Endothelial cell of umbilical vein (primary cell): ENCODE measurements at regions not wholly inside any gene's neighbourhood (a gene's known extent, or its start where the extent isn't known, plus 50 kb on each side); places are given as distances from the start of the nearest gene placed in this dataset.

ENCODE experiments used
- BruUV-seq: library from RNA; stranded (reverse); fragments of 400-500 nt; replicated peaks from 2 replicates; lab custom pipeline; 2021; lab: Mats Ljungman, UMichigan
- CTCF ChIA-PET: fragments of 300-600, 350-600 bp; sonication (Branson Sonifier 250); formaldehyde crosslinking; loops from one replicate; lab custom pipeline; 2021; ENCODE audit warnings: antibody characterized with exemption, inconsistent platforms; lab: Charles Lee
- POLR2A ChIA-PET: fragments of 300-600, 350-600 bp; sonication (Branson Sonifier 250); formaldehyde crosslinking; loops from one replicate; lab custom pipeline; 2021; ENCODE audit warnings: antibody characterized with exemption, inconsistent platforms; lab: Charles Lee
- DNase-seq: peaks from one replicate; pipeline ENCODE4 v3.0.0-alpha.2; 2011; ENCODE audit warnings: low read depth, low spot score
- FAIRE-seq: peaks from 2 replicates; lab custom pipeline; 2011; peaks lifted over from hg19 to GRCh38; lab: Jason Lieb, UNC
- H2AFZ ChIP-seq: 2 replicates; pipeline ENCODE4 v1.6.0; 2012; ENCODE audit warnings: low read depth, low read length, control low read depth, inconsistent platforms
- H3K27ac ChIP-seq: 2 replicates; pipeline ENCODE4 v1.5.1; 2011; ENCODE audit warnings: low read depth, mild to moderate bottlenecking, control low read depth, low read length, moderate library complexity; ENCODE audit not compliant: insufficient read depth
- H3K27me3 ChIP-seq, 2 experiments: 2 replicates each; pipeline versions ENCODE4 v1.6.0 to v1.6.1; 2011; ENCODE audit warnings: low read length in 2 of 2, mixed read lengths in 1 of 2; ENCODE audit not compliant: control insufficient read depth in 2 of 2, insufficient read depth in 2 of 2
- H3K36me3 ChIP-seq, 2 experiments: 2 replicates in 1 of 2; 3 replicates in 1 of 2; pipeline ENCODE4 v1.5.1; 2011; ENCODE audit warnings: low read length in 2 of 2, mild to moderate bottlenecking in 1 of 2, moderate library complexity in 1 of 2; ENCODE audit not compliant: control insufficient read depth in 2 of 2, insufficient read depth in 2 of 2; ENCODE audit errors: extremely low read depth in 1 of 2
- H3K4me1 ChIP-seq: 3 replicates; pipeline ENCODE4 v1.5.1; 2011; ENCODE audit warnings: mild to moderate bottlenecking, low read length; ENCODE audit not compliant: control insufficient read depth, insufficient read depth; ENCODE audit errors: extremely low read depth
- H3K4me2 ChIP-seq: 2 replicates; pipeline ENCODE4 v1.6.1; 2011; ENCODE audit warnings: low read length, control low read depth, mixed read lengths; ENCODE audit not compliant: insufficient read depth
- H3K4me3 ChIP-seq, 3 experiments: fragments of 200-600 bp in 1 of 3; sonication (generic), shearing (Covaris generic) in 1 of 3; replicated peaks in 1 of 3; 2 replicates each; pipeline ENCODE4 v1.5.1; 2011 to 2016; ENCODE audit warnings: control low read depth in 3 of 3, low read length in 3 of 3, mild to moderate bottlenecking in 2 of 3, inconsistent platforms in 1 of 3, low read depth in 1 of 3, moderate library complexity in 1 of 3; ENCODE audit not compliant: insufficient read depth in 1 of 3
- H3K79me2 ChIP-seq: 2 replicates; pipeline ENCODE4 v1.6.0; 2012; ENCODE audit warnings: low read length, inconsistent platforms; ENCODE audit not compliant: control insufficient read depth, insufficient read depth
- H3K9ac ChIP-seq: replicated peaks from 2 replicates; pipeline ENCODE3; 2011; ENCODE audit warnings: low read length, control low read depth; ENCODE audit not compliant: insufficient read depth; ENCODE audit errors: extremely low read depth
- H3K9me1 ChIP-seq: replicated peaks from 3 replicates; pipeline ENCODE4 v1.6.0; 2011; ENCODE audit warnings: mild to moderate bottlenecking, low read length; ENCODE audit not compliant: control insufficient read depth, insufficient read depth; ENCODE audit errors: extremely low read depth
- H3K9me3 ChIP-seq: replicated peaks from 2 replicates; pipeline ENCODE4 v1.5.1; 2012; ENCODE audit warnings: low read length, inconsistent platforms; ENCODE audit not compliant: control insufficient read depth, insufficient read depth
- H4K20me1 ChIP-seq: replicated peaks from 2 replicates; pipeline ENCODE3; 2011; ENCODE audit warnings: mild to moderate bottlenecking, low read length; ENCODE audit not compliant: control insufficient read depth, insufficient read depth; ENCODE audit errors: extremely low read depth
- EZH2 ChIP-seq: IDR thresholded peaks from 2 replicates; pipeline ENCODE4 v1.6.1; 2012; ENCODE audit warnings: borderline replicate concordance, low read depth, mild to moderate bottlenecking, moderate library complexity, low read length, inconsistent platforms; ENCODE audit not compliant: severe bottlenecking
- FOS ChIP-seq: IDR thresholded peaks from 2 replicates; pipeline ENCODE4 v1.6.1; 2011; ENCODE audit warnings: mild to moderate bottlenecking, low read length, moderate library complexity, borderline replicate concordance; ENCODE audit not compliant: insufficient read depth
- GATA2 ChIP-seq: IDR thresholded peaks from 2 replicates; pipeline ENCODE4 v1.7.0; 2011; ENCODE audit warnings: low read depth, mild to moderate bottlenecking, moderate library complexity, mixed read lengths, low read length; ENCODE audit not compliant: insufficient read length, insufficient read depth
- JUN ChIP-seq: IDR thresholded peaks from 2 replicates; pipeline ENCODE4 v1.6.1; 2011; ENCODE audit warnings: borderline replicate concordance, low read depth; ENCODE audit not compliant: insufficient read length, insufficient read depth
- MYC ChIP-seq: IDR thresholded peaks from one replicate; pipeline ENCODE4 v1.6.1; 2011; ENCODE audit warnings: mild to moderate bottlenecking, low read depth, low read length
- POLR2AphosphoS5 ChIP-seq: IDR thresholded peaks from 2 replicates; pipeline ENCODE4 v1.6.1; 2012; ENCODE audit warnings: low read depth, mild to moderate bottlenecking, control low read depth, low read length, moderate library complexity; ENCODE audit not compliant: insufficient read depth
- dilution Hi-C: fragments of 300-500 bp; cut with MboI; formaldehyde crosslinking; loops from one replicate; pipeline ENCODE4 v1.15.0; 2019; ENCODE audit warnings: low sequenced_read_pairs; ENCODE audit not compliant: extremely low pct_ligation_motif_present
- intact Hi-C: fragments of 100-400 bp; cut with micrococcal nuclease; formaldehyde crosslinking; loops from one replicate; pipeline ENCODE4 v1.10.0; 2022
- TF ChIP-seq, protein P1 (sequence below), 2 donors: IDR thresholded peaks; 1 replicate in 1 of 2; 2 replicates in 1 of 2; pipeline ENCODE4 v1.5.1; 2011; ENCODE audit warnings: low read length in 2 of 2, mild to moderate bottlenecking in 2 of 2, moderate library complexity in 2 of 2, control low read depth in 1 of 2, inconsistent platforms in 1 of 2, low read depth in 1 of 2; ENCODE audit not compliant: insufficient read depth in 1 of 2; ENCODE audit errors: extremely low read depth in 1 of 2
- TF ChIP-seq, protein P2 (sequence below): IDR thresholded peaks from 2 replicates; pipeline ENCODE4 v1.6.1; 2011; ENCODE audit not compliant: insufficient read depth, insufficient read length

- H4K20me1 ChIP-seq, result no peaks in the 10 kb centered on the region
- CTCF ChIA-PET, result no interaction called here
- DNase-seq, result no peak
- no peak overlapping the region for H2AFZ ChIP-seq
- TF ChIP-seq, protein P1, sequence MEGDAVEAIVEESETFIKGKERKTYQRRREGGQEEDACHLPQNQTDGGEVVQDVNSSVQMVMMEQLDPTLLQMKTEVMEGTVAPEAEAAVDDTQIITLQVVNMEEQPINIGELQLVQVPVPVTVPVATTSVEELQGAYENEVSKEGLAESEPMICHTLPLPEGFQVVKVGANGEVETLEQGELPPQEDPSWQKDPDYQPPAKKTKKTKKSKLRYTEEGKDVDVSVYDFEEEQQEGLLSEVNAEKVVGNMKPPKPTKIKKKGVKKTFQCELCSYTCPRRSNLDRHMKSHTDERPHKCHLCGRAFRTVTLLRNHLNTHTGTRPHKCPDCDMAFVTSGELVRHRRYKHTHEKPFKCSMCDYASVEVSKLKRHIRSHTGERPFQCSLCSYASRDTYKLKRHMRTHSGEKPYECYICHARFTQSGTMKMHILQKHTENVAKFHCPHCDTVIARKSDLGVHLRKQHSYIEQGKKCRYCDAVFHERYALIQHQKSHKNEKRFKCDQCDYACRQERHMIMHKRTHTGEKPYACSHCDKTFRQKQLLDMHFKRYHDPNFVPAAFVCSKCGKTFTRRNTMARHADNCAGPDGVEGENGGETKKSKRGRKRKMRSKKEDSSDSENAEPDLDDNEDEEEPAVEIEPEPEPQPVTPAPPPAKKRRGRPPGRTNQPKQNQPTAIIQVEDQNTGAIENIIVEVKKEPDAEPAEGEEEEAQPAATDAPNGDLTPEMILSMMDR (IDR thresholded peaks at IDR 0.05; ENCODE audit: extremely low read depth in 1 of 2, insufficient read depth in 1 of 2, low read depth in 1 of 2, low read length in 2 of 2), result no peak
- TF ChIP-seq EZH2, result no peak
- TF ChIP-seq MYC, result no peak
- TF ChIP-seq JUN, result no peak
- no peak for TF ChIP-seq POLR2AphosphoS5
- TF ChIP-seq FOS, result no peak
- TF ChIP-seq, protein P2, sequence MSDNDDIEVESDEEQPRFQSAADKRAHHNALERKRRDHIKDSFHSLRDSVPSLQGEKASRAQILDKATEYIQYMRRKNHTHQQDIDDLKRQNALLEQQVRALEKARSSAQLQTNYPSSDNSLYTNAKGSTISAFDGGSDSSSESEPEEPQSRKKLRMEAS, result no peak
- TF ChIP-seq GATA2, result no peak
- FAIRE-seq, result no peak
- no peak overlapping the region for H3K9ac ChIP-seq
- no peak overlapping the region for H3K4me3 ChIP-seq
- no peaks in the 10 kb centered on the region for H3K4me1 ChIP-seq
- H3K9me3 ChIP-seq, result no peaks in the 10 kb centered on the region
- H3K27ac ChIP-seq, result no peak overlapping the region
- no peaks in the 10 kb centered on the region for H3K27me3 ChIP-seq
- intact Hi-C loops (no loop called here), dilution Hi-C loops (no loop called here)
- H3K36me3 ChIP-seq, result no peaks in the 10 kb centered on the region
- POLR2A ChIA-PET, result no interaction called here
- no peaks in the 10 kb centered on the region for H3K79me2 ChIP-seq
- no TSS peak for BruUV-seq
- no peaks in the 10 kb centered on the region for H3K9me1 ChIP-seq
- H3K4me2 ChIP-seq, result no peak overlapping the region
Measured at GRCh38 chr7:16144361-16144760, 277.0 kb downstream of the CRPPA start.
